ENCODE measurements at regions not wholly inside any gene's neighbourhood (a gene's known extent, or its start where the extent isn't known, plus 50 kb on each side); places are given as distances from the start of the nearest gene placed in this dataset.

- TF ChIP-seq CTCF (IDR thresholded peaks at IDR 0.05) (no peak), EP300 (IDR thresholded peaks at IDR 0.05) (no peak)
These were observed 1155.6 kb downstream of the TYW1 start for GRCh38 chr7:68152205-68152604.

Data from esophagus muscularis mucosa (tissue), 3 donors.